Activated B cell treated with CpG ODN at 0.5 μM for 24 hours (primary cell): ENCODE measurements at regions not wholly inside any gene's neighbourhood (a gene's known extent, or its start where the extent isn't known, plus 50 kb on each side); places are given as distances from the start of the nearest gene placed in this dataset.

Source experiments
- ATAC-seq: fragments of 200-7000 bp; cut with Tn5 transposase; one replicate; pipeline ENCODE4 v1.10.0; 2021; ENCODE audit warnings: low read depth, mild to moderate bottlenecking, moderate library complexity
- CTCF ChIA-PET: fragments of 350-600 bp; sonication (Branson Sonifier 250); formaldehyde crosslinking; loops from one replicate; lab custom pipeline; 2021; ENCODE audit warnings: antibody characterized with exemption; lab: Charles Lee
- POLR2A ChIA-PET: fragments of 350-600 bp; sonication (Branson Sonifier 250); formaldehyde crosslinking; loops from one replicate; lab custom pipeline; 2021; ENCODE audit warnings: antibody characterized with exemption; lab: Charles Lee
- DNase-seq: peaks from one replicate; pipeline ENCODE4 v3.0.0; 2022
- H3K27ac Mint-ChIP-seq: one replicate; pipeline ENCODE4 v1.8.0; 2020; ENCODE audit warnings: mixed read lengths
- H3K27me3 Mint-ChIP-seq: one replicate; pipeline ENCODE4 v1.8.0; 2021; ENCODE audit warnings: mixed read lengths
- H3K36me3 Mint-ChIP-seq: one replicate; pipeline ENCODE4 v1.8.0; 2021; ENCODE audit warnings: low read depth, mixed read lengths
- H3K4me1 Mint-ChIP-seq: one replicate; pipeline ENCODE4 v1.8.0; 2021; ENCODE audit warnings: mixed read lengths
- H3K4me3 Mint-ChIP-seq: one replicate; pipeline ENCODE4 v1.8.0; 2020; ENCODE audit warnings: mild to moderate bottlenecking, mixed read lengths
- H3K9me3 Mint-ChIP-seq: one replicate; pipeline ENCODE4 v1.8.0; 2020; ENCODE audit warnings: mixed read lengths
- CTCF ChIP-seq: fragments of 200-600 bp; IDR thresholded peaks from one replicate; pipeline ENCODE4 v1.8.0; 2022; ENCODE audit warnings: antibody characterized with exemption, mild to moderate bottlenecking
- intact Hi-C: fragments of 100-400 bp; cut with micrococcal nuclease; formaldehyde crosslinking; loops from one replicate; pipeline ENCODE4 v1.15.1; 2024

- TF ChIP-seq CTCF, result no peak
- H3K4me1 Mint-ChIP-seq, result no peaks in the 10 kb centered on the region
- no peaks in the 10 kb centered on the region for H3K36me3 Mint-ChIP-seq
- H3K9me3 Mint-ChIP-seq, result no peaks in the 10 kb centered on the region
- H3K27me3 Mint-ChIP-seq, result no peaks in the 10 kb centered on the region
- intact Hi-C loops, result no loop called here
- no peak for DNase-seq
- ChIA-PET POLR2A (no interaction called here), CTCF (no interaction called here)
- no peak overlapping the region for H3K27ac Mint-ChIP-seq
- H3K4me3 Mint-ChIP-seq, result no peak overlapping the region
- no peak for ATAC-seq
Observed at GRCh38 chr18:78776151-78776550, 203.5 kb upstream of the SALL3 start.

- Mint-ChIP-seq H3K4me1 (no peaks in the 10 kb centered on the region), H3K27ac (no peak overlapping the region), H3K27me3 (no peaks in the 10 kb centered on the region), H3K9me3 (no peaks in the 10 kb centered on the region), H3K4me3 (no peak overlapping the region), H3K36me3 (no peaks in the 10 kb centered on the region)
- no peak for TF ChIP-seq CTCF
- ATAC-seq, result no peak
- no peak for DNase-seq
- ChIA-PET POLR2A (no interaction called here), CTCF (no interaction called here)
- intact Hi-C loops, result no loop called here
Observed at GRCh38 chr18:78776706-78777285, 202.8 kb upstream of the SALL3 start.

- DNase-seq (no peak), ATAC-seq (no peak)
- intact Hi-C loops, result no loop called here
- POLR2A ChIA-PET, result no interaction called here
- H3K4me1 Mint-ChIP-seq, result no peaks in the 10 kb centered on the region
- H3K27me3 Mint-ChIP-seq, result no peaks in the 10 kb centered on the region
- no peak overlapping the region for H3K27ac Mint-ChIP-seq
- CTCF ChIA-PET, result no interaction called here
- no peak overlapping the region for H3K4me3 Mint-ChIP-seq
- no peak for TF ChIP-seq CTCF
- H3K36me3 Mint-ChIP-seq, result no peaks in the 10 kb centered on the region
- H3K9me3 Mint-ChIP-seq, result no peaks in the 10 kb centered on the region
Observed at GRCh38 chr18:78777992-78778391, 201.6 kb upstream of the SALL3 start.

- TF ChIP-seq CTCF, result no peak
- H3K4me1 Mint-ChIP-seq, result no peaks in the 10 kb centered on the region
- no peaks in the 10 kb centered on the region for H3K36me3 Mint-ChIP-seq
- CTCF ChIA-PET, result no interaction called here
- no peak for ATAC-seq
- H3K4me3 Mint-ChIP-seq, result no peak overlapping the region
- H3K27ac Mint-ChIP-seq, result no peak overlapping the region
- no peaks in the 10 kb centered on the region for H3K27me3 Mint-ChIP-seq
- H3K9me3 Mint-ChIP-seq, result no peaks in the 10 kb centered on the region
- DNase-seq, result no peak
- POLR2A ChIA-PET, result no interaction called here
- intact Hi-C loops, result no loop called here
Observed at GRCh38 chr18:78778651-78779050, 201.0 kb upstream of the SALL3 start.

GRCh38 chr18:78779996-78780718 is 199.5 kb upstream of the SALL3 start:
- ATAC-seq (no peak), DNase-seq (no peak)
- Mint-ChIP-seq H3K9me3 (no peaks in the 10 kb centered on the region), H3K36me3 (no peaks in the 10 kb centered on the region), H3K27ac (no peak overlapping the region), H3K4me1 (no peaks in the 10 kb centered on the region), H3K27me3 (no peaks in the 10 kb centered on the region), H3K4me3 (no peak overlapping the region)
- POLR2A ChIA-PET, result no interaction called here
- no peak for TF ChIP-seq CTCF
- intact Hi-C loops, result no loop called here
- CTCF ChIA-PET, result no interaction called here
